ENCODE measurements at regions not wholly inside any gene's neighbourhood (a gene's known extent, or its start where the extent isn't known, plus 50 kb on each side); places are given as distances from the start of the nearest gene placed in this dataset.

- no peak for TF ChIP-seq RAD21 (conservative IDR thresholded peaks at IDR 0.05)
These were observed 73.0 kb upstream of the NKD1 start (continued) for GRCh38 chr16:50475170-50475569.

- Histone ChIP-seq H2AFZ (ENCODE audit: low read depth, low read length) (no peak overlapping the region), H3K4me3 (ENCODE audit: low read length) (no peak overlapping the region), H3K9me2 (ENCODE audit: insufficient read depth, low read length) (no peaks in the 10 kb centered on the region), H3F3A (ENCODE audit: insufficient read depth, low read length, poor library complexity, severe bottlenecking) (no peaks in the 10 kb centered on the region), H3K36me3 (ENCODE audit: insufficient read depth, low read length) (no peaks in the 10 kb centered on the region), H3K27me3 (ENCODE audit: insufficient read depth, low read depth, low read length) (no peaks in the 10 kb centered on the region), H3K79me2 (replicated peaks; ENCODE audit: insufficient read depth, low read length) (no peaks in the 10 kb centered on the region), H3K4me2 (ENCODE audit: low read length) (no peak overlapping the region), H3K27ac (ENCODE audit: low read length) (no peak overlapping the region), H4K20me1 (ENCODE audit: insufficient read depth) (no peaks in the 10 kb centered on the region), H3K9ac (ENCODE audit: low read length) (no peak overlapping the region), H3K9me3 (ENCODE audit: low read length) (no peaks in the 10 kb centered on the region)
- TF ChIP-seq RAD21 (conservative IDR thresholded peaks at IDR 0.05): no peak
- TF ChIP-seq, protein P1, sequence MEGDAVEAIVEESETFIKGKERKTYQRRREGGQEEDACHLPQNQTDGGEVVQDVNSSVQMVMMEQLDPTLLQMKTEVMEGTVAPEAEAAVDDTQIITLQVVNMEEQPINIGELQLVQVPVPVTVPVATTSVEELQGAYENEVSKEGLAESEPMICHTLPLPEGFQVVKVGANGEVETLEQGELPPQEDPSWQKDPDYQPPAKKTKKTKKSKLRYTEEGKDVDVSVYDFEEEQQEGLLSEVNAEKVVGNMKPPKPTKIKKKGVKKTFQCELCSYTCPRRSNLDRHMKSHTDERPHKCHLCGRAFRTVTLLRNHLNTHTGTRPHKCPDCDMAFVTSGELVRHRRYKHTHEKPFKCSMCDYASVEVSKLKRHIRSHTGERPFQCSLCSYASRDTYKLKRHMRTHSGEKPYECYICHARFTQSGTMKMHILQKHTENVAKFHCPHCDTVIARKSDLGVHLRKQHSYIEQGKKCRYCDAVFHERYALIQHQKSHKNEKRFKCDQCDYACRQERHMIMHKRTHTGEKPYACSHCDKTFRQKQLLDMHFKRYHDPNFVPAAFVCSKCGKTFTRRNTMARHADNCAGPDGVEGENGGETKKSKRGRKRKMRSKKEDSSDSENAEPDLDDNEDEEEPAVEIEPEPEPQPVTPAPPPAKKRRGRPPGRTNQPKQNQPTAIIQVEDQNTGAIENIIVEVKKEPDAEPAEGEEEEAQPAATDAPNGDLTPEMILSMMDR (IDR thresholded peaks at IDR 0.05; ENCODE audit: poor library complexity, severe bottlenecking): no peak
- no peak for TF ChIP-seq EP300 (conservative IDR thresholded peaks at IDR 0.05; ENCODE audit: poor library complexity, severe bottlenecking)
- no peak for TF ChIP-seq POLR2AphosphoS5 (IDR thresholded peaks at IDR 0.05)
- TF ChIP-seq EZH2 (IDR thresholded peaks at IDR 0.05; ENCODE audit: borderline replicate concordance, insufficient read depth, low read length, poor library complexity, severe bottlenecking): no peak
- no peak for TF ChIP-seq TAF1 (IDR thresholded peaks at IDR 0.05; ENCODE audit: low read depth)
- no peak for TF ChIP-seq SMC3 (conservative IDR thresholded peaks at IDR 0.05; ENCODE audit: poor library complexity)
- TF ChIP-seq, protein P2, sequence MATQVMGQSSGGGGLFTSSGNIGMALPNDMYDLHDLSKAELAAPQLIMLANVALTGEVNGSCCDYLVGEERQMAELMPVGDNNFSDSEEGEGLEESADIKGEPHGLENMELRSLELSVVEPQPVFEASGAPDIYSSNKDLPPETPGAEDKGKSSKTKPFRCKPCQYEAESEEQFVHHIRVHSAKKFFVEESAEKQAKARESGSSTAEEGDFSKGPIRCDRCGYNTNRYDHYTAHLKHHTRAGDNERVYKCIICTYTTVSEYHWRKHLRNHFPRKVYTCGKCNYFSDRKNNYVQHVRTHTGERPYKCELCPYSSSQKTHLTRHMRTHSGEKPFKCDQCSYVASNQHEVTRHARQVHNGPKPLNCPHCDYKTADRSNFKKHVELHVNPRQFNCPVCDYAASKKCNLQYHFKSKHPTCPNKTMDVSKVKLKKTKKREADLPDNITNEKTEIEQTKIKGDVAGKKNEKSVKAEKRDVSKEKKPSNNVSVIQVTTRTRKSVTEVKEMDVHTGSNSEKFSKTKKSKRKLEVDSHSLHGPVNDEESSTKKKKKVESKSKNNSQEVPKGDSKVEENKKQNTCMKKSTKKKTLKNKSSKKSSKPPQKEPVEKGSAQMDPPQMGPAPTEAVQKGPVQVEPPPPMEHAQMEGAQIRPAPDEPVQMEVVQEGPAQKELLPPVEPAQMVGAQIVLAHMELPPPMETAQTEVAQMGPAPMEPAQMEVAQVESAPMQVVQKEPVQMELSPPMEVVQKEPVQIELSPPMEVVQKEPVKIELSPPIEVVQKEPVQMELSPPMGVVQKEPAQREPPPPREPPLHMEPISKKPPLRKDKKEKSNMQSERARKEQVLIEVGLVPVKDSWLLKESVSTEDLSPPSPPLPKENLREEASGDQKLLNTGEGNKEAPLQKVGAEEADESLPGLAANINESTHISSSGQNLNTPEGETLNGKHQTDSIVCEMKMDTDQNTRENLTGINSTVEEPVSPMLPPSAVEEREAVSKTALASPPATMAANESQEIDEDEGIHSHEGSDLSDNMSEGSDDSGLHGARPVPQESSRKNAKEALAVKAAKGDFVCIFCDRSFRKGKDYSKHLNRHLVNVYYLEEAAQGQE (IDR thresholded peaks at IDR 0.05; ENCODE audit: borderline replicate concordance): no peak
- no peak for TF ChIP-seq MXI1 (conservative IDR thresholded peaks at IDR 0.05; ENCODE audit: poor library complexity, severe bottlenecking)
These were observed 74.1 kb upstream of the NKD1 start for GRCh38 chr16:50474138-50474537.

- Histone ChIP-seq H3K27me3 (ENCODE audit: insufficient read depth, low read depth, low read length) (peaks cover 3% of the 10 kb centered on the region), H3K4me2 (ENCODE audit: low read length) (no peak overlapping the region), H3K79me2 (replicated peaks; ENCODE audit: insufficient read depth, low read length) (no peaks in the 10 kb centered on the region), H3K36me3 (ENCODE audit: insufficient read depth, low read length) (no peaks in the 10 kb centered on the region), H3K9me2 (ENCODE audit: insufficient read depth, low read length) (no peaks in the 10 kb centered on the region), H3K9me3 (ENCODE audit: low read length) (no peaks in the 10 kb centered on the region), H4K20me1 (ENCODE audit: insufficient read depth) (no peaks in the 10 kb centered on the region), H3K9ac (ENCODE audit: low read length) (no peak overlapping the region), H3F3A (ENCODE audit: insufficient read depth, low read length, poor library complexity, severe bottlenecking) (no peaks in the 10 kb centered on the region), H2AFZ (ENCODE audit: low read depth, low read length) (no peak overlapping the region), H3K4me3 (ENCODE audit: low read length) (no peak overlapping the region), H3K27ac (ENCODE audit: low read length) (no peak overlapping the region)
- no peak for TF ChIP-seq EP300 (conservative IDR thresholded peaks at IDR 0.05; ENCODE audit: poor library complexity, severe bottlenecking)
- TF ChIP-seq POLR2AphosphoS5 (IDR thresholded peaks at IDR 0.05): no peak
- TF ChIP-seq SMC3 (conservative IDR thresholded peaks at IDR 0.05; ENCODE audit: poor library complexity): no peak
- TF ChIP-seq TAF1 (IDR thresholded peaks at IDR 0.05; ENCODE audit: low read depth): no peak
- TF ChIP-seq, protein P1 (IDR thresholded peaks at IDR 0.05; ENCODE audit: poor library complexity, severe bottlenecking): no peak
- no peak for TF ChIP-seq MXI1 (conservative IDR thresholded peaks at IDR 0.05; ENCODE audit: poor library complexity, severe bottlenecking)
- no peak for TF ChIP-seq RAD21 (conservative IDR thresholded peaks at IDR 0.05)
These were observed 74.7 kb upstream of the NKD1 start for GRCh38 chr16:50473356-50473945.
